Loucy (cell line): ENCODE measurements at regions not wholly inside any gene's neighbourhood (a gene's known extent, or its start where the extent isn't known, plus 50 kb on each side); places are given as distances from the start of the nearest gene placed in this dataset.

Experiments
- H2AFZ ChIP-seq: fragments of 200-600 bp; sonication (generic); 2 replicates; pipeline ENCODE4 v1.6.0; 2016; ENCODE audit warnings: antibody characterized with exemption, mild to moderate bottlenecking, low read length, moderate library complexity
- H3F3A ChIP-seq: fragments of 200-600 bp; 2 replicates; pipeline ENCODE4 v1.6.0; 2016; ENCODE audit warnings: antibody characterized with exemption, low read depth, mild to moderate bottlenecking
- H3K27me3 ChIP-seq: fragments of 200-600 bp; sonication (generic); 2 replicates; pipeline ENCODE4 v1.6.1; 2014; ENCODE audit warnings: low read length, mild to moderate bottlenecking; ENCODE audit not compliant: insufficient read depth, poor library complexity, severe bottlenecking
- H3K36me3 ChIP-seq: fragments of 200-600 bp; sonication (generic); 2 replicates; pipeline ENCODE4 v1.6.1; 2016; ENCODE audit warnings: low read length; ENCODE audit not compliant: insufficient read depth
- H3K4me1 ChIP-seq: fragments of 200-600 bp; sonication (generic); 2 replicates; pipeline ENCODE4 v1.5.1; 2014; ENCODE audit warnings: low read length, mild to moderate bottlenecking; ENCODE audit not compliant: insufficient read depth, poor library complexity, severe bottlenecking
- H3K4me2 ChIP-seq: fragments of 200-600 bp; sonication (generic); 2 replicates; pipeline ENCODE4 v1.6.0; 2014; ENCODE audit warnings: antibody characterized with exemption, low read length, low read depth, mild to moderate bottlenecking; ENCODE audit not compliant: poor library complexity, severe bottlenecking
- H3K4me3 ChIP-seq: fragments of 200-600 bp; sonication (generic); 2 replicates; pipeline ENCODE4 v1.5.1; 2014; ENCODE audit warnings: low read length, mild to moderate bottlenecking, mixed read lengths; ENCODE audit not compliant: poor library complexity, severe bottlenecking
- H3K79me2 ChIP-seq: fragments of 200-600 bp; sonication (generic); 2 replicates; pipeline ENCODE4 v1.6.1; 2014; ENCODE audit warnings: low read length; ENCODE audit not compliant: insufficient read depth
- H3K9ac ChIP-seq: fragments of 200-600 bp; sonication (generic); 2 replicates; pipeline ENCODE4 v1.6.0; 2014; ENCODE audit warnings: mild to moderate bottlenecking, low read depth, low read length, moderate library complexity; ENCODE audit not compliant: poor library complexity, severe bottlenecking
- H3K9me2 ChIP-seq: fragments of 200-600 bp; sonication (generic); replicated peaks from 2 replicates; pipeline ENCODE4 v1.6.1; 2016; ENCODE audit warnings: low read depth, low read length, mixed read lengths
- H3K9me3 ChIP-seq: fragments of 200-600 bp; sonication (generic); 2 replicates; pipeline ENCODE4 v1.6.1; 2014; ENCODE audit warnings: mild to moderate bottlenecking, antibody characterized with exemption, low read length, low read depth; ENCODE audit not compliant: insufficient read depth
- H4K20me1 ChIP-seq: fragments of 200-600 bp; sonication (generic); 2 replicates; pipeline ENCODE4 v1.6.0; 2014; ENCODE audit warnings: antibody characterized with exemption, low read length, mild to moderate bottlenecking; ENCODE audit not compliant: insufficient read depth, poor library complexity, severe bottlenecking
- EZH2phosphoT487 ChIP-seq: fragments of 200-600 bp; IDR thresholded peaks from 2 replicates; pipeline ENCODE4 v1.6.1; 2018; ENCODE audit warnings: antibody characterized with exemption, mild to moderate bottlenecking, moderate library complexity, borderline replicate concordance
- TF ChIP-seq, protein P1 (sequence below): fragments of 200-600 bp; sonication (generic); conservative IDR thresholded peaks from 2 replicates; pipeline ENCODE4 v1.5.1; 2014; ENCODE audit warnings: mild to moderate bottlenecking, antibody characterized with exemption, low read length

DNA sequence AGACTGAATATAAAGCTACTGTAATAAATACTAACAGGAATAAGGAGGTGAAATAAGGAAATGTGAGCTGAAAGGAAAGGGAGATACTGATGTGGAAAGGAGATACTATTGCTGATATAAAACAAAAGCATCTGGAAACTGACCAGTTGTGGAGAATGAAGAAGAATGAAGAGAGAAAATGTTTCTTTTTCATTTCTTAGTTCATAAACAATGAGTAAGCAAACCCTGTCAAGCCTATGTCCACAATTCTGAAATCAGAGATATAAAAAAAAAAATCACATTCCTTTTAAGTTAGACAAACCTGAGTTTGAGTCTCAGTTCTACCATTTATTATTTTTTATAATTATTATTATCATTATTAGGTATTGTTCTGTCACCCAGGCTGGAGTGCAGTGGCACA, 121.6 kb upstream of the GJE1 start:
- H3K9me3 ChIP-seq, result no peaks in the 10 kb centered on the region
- H3K79me2 ChIP-seq, result no peaks in the 10 kb centered on the region
- no peaks in the 10 kb centered on the region for H3K36me3 ChIP-seq
- H2AFZ ChIP-seq, result no peak overlapping the region
- no peaks in the 10 kb centered on the region for H4K20me1 ChIP-seq
- no peaks in the 10 kb centered on the region for H3K27me3 ChIP-seq
- TF ChIP-seq, protein P1, sequence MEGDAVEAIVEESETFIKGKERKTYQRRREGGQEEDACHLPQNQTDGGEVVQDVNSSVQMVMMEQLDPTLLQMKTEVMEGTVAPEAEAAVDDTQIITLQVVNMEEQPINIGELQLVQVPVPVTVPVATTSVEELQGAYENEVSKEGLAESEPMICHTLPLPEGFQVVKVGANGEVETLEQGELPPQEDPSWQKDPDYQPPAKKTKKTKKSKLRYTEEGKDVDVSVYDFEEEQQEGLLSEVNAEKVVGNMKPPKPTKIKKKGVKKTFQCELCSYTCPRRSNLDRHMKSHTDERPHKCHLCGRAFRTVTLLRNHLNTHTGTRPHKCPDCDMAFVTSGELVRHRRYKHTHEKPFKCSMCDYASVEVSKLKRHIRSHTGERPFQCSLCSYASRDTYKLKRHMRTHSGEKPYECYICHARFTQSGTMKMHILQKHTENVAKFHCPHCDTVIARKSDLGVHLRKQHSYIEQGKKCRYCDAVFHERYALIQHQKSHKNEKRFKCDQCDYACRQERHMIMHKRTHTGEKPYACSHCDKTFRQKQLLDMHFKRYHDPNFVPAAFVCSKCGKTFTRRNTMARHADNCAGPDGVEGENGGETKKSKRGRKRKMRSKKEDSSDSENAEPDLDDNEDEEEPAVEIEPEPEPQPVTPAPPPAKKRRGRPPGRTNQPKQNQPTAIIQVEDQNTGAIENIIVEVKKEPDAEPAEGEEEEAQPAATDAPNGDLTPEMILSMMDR, result no peak
- TF ChIP-seq EZH2phosphoT487, result no peak
- no peak overlapping the region for H3K4me2 ChIP-seq
- H3F3A ChIP-seq, result no peaks in the 10 kb centered on the region
- no peak overlapping the region for H3K9ac ChIP-seq
- H3K4me1 ChIP-seq, result no peaks in the 10 kb centered on the region
- H3K9me2 ChIP-seq, result no peaks in the 10 kb centered on the region
- H3K4me3 ChIP-seq, result no peak overlapping the region

DNA sequence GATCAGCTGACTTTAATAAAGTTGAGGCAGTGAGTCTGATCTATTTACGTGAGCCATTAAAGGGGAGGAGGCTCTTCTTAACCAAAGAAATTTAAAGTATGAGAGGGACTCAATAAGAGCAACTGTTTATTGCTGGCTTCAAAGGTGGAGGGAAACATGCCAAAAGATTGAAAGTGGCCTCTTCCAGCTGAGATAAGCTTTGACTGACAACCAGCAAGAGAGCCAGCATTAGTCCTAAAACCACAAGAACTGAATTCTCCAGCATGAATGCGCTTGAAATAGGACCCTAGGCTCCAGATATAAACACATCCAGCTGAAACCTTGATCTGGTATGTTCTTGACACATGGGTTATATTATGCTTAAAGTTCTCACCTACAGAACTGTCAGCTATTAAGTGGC, 123.1 kb upstream of the GJE1 start:
- Histone ChIP-seq H3K4me1 (no peaks in the 10 kb centered on the region), H3F3A (no peaks in the 10 kb centered on the region), H3K27me3 (no peaks in the 10 kb centered on the region), H3K79me2 (no peaks in the 10 kb centered on the region), H3K9me3 (no peaks in the 10 kb centered on the region), H3K4me3 (no peak overlapping the region), H3K9me2 (no peaks in the 10 kb centered on the region), H3K9ac (no peak overlapping the region), H2AFZ (no peak overlapping the region), H3K36me3 (no peaks in the 10 kb centered on the region), H4K20me1 (no peaks in the 10 kb centered on the region), H3K4me2 (no peak overlapping the region)
- TF ChIP-seq, protein P1, result no peak
- no peak for TF ChIP-seq EZH2phosphoT487

DNA sequence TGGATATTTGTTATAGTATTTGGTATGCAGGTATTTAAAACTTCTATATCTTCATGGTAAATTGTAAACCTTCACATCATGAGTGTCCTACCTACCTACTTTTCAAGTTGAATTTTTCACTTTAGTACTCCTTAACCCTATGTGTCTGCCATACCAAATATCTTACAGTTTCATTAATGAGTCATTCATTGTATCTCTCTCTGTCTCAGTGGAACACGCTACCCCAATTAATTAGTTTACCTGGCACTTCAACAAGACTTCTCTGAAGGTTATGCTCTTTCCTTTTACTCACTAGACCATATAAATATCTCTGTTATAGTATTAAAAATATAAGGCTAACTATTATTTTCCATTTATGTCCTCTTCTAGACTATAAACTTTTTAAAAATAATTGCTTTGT, 123.9 kb upstream of the GJE1 start:
- no peak overlapping the region for H3K4me3 ChIP-seq
- no peaks in the 10 kb centered on the region for H3K79me2 ChIP-seq

More for the DNA sequence above, 123.9 kb upstream of the GJE1 start:
- no peaks in the 10 kb centered on the region for H3K9me2 ChIP-seq
- H3K9me3 ChIP-seq, result no peaks in the 10 kb centered on the region
- TF ChIP-seq EZH2phosphoT487, result no peak
- TF ChIP-seq, protein P1, result no peak
- H4K20me1 ChIP-seq, result no peaks in the 10 kb centered on the region
- no peak overlapping the region for H2AFZ ChIP-seq
- H3K27me3 ChIP-seq, result no peaks in the 10 kb centered on the region
- no peaks in the 10 kb centered on the region for H3K36me3 ChIP-seq
- H3K4me2 ChIP-seq, result no peak overlapping the region
- H3K9ac ChIP-seq, result no peak overlapping the region
- H3K4me1 ChIP-seq, result no peaks in the 10 kb centered on the region
- no peaks in the 10 kb centered on the region for H3F3A ChIP-seq
